ENCODE measurements at regions not wholly inside any gene's neighbourhood (a gene's known extent, or its start where the extent isn't known, plus 50 kb on each side); places are given as distances from the start of the nearest gene placed in this dataset.

GRCh38 chr5:53790026-53790425, 229.6 kb downstream of the NDUFS4 start:
- TF ChIP-seq CTCF (IDR thresholded peaks at IDR 0.05) = no peak
- no peak for TF ChIP-seq EP300 (IDR thresholded peaks at IDR 0.05)
- TF ChIP-seq POLR2A (IDR thresholded peaks at IDR 0.05; ENCODE audit: low read depth) = no peak
- no peak for TF ChIP-seq POLR2AphosphoS5 (IDR thresholded peaks at IDR 0.05)

Measured in esophagus muscularis mucosa (tissue), 4 donors.